ENCODE measurements at regions not wholly inside any gene's neighbourhood (a gene's known extent, or its start where the extent isn't known, plus 50 kb on each side); places are given as distances from the start of the nearest gene placed in this dataset.
"Not testable (repeated sequence)": the region's sequence is repeated elsewhere in the genome, so short reads cannot be mapped to it uniquely, and the experiment has no call there.

- no peak for DNase-seq (ENCODE audit: low read depth in 2 of 2)
Measured at GRCh38 chr13:50598338-50598737, 245.2 kb downstream of the DLEU7 start.

GRCh38 chr13:50599046-50599445, 244.4 kb downstream of the DLEU7 start:
- no peak for DNase-seq (ENCODE audit: low read depth in 2 of 2)

- DNase-seq (ENCODE audit: low read depth in 2 of 2) = no peak
Measured at GRCh38 chr13:50599927-50600326, 243.6 kb downstream of the DLEU7 start.

- DNase-seq (ENCODE audit: low read depth in 2 of 2) = no peak
Measured at GRCh38 chr13:50608370-50608769, 235.1 kb downstream of the DLEU7 start.

- DNase-seq (ENCODE audit: low read depth in 2 of 2) = no peak
Measured at GRCh38 chr13:50609011-50609410, 234.5 kb downstream of the DLEU7 start.

GRCh38 chr13:50610238-50610637, 233.3 kb downstream of the DLEU7 start:
- no peak for DNase-seq (ENCODE audit: low read depth in 2 of 2)

- DNase-seq (ENCODE audit: low read depth in 2 of 2) = no peak
Measured at GRCh38 chr13:50611117-50611781, 232.2 kb downstream of the DLEU7 start.

GRCh38 chr13:50612717-50613116, 230.8 kb downstream of the DLEU7 start:
- DNase-seq (ENCODE audit: low read depth in 2 of 2) = no peak

- DNase-seq (ENCODE audit: low read depth in 2 of 2) = no peak
Measured at GRCh38 chr13:50613356-50613831, 230.1 kb downstream of the DLEU7 start.

- DNase-seq (ENCODE audit: low read depth in 2 of 2) = no peak
Measured at GRCh38 chr13:50615234-50615633, 228.3 kb downstream of the DLEU7 start.

- DNase-seq (ENCODE audit: low read depth in 2 of 2) = no peak
Measured at GRCh38 chr13:50616101-50616500, 227.4 kb downstream of the DLEU7 start.

GRCh38 chr13:50617134-50617721, 226.3 kb downstream of the DLEU7 start:
- no peak for DNase-seq (ENCODE audit: low read depth in 2 of 2)

- DNase-seq (ENCODE audit: low read depth in 2 of 2) = no peak
Measured at GRCh38 chr13:50618206-50618605, 225.3 kb downstream of the DLEU7 start.

- DNase-seq (ENCODE audit: low read depth in 2 of 2) = no peak
Measured at GRCh38 chr13:50626101-50626547, 217.4 kb downstream of the DLEU7 start.

- no peak for DNase-seq (ENCODE audit: low read depth in 2 of 2)
Measured at GRCh38 chr13:50627111-50627510, 216.4 kb downstream of the DLEU7 start.

GRCh38 chr13:50628512-50628911, 215.0 kb downstream of the DLEU7 start:
- DNase-seq (ENCODE audit: low read depth in 2 of 2) = not testable (repeated sequence)

GRCh38 chr13:50629497-50629896, 214.0 kb downstream of the DLEU7 start:
- no peak for DNase-seq (ENCODE audit: low read depth in 2 of 2)

- no peak for DNase-seq (ENCODE audit: low read depth in 2 of 2)
Measured at GRCh38 chr13:50629966-50630365, 213.5 kb downstream of the DLEU7 start.

- DNase-seq (ENCODE audit: low read depth in 2 of 2) = no peak
Measured at GRCh38 chr13:50631041-50631440, 212.5 kb downstream of the DLEU7 start.

GRCh38 chr13:50634339-50634738, 209.2 kb downstream of the DLEU7 start:
- no peak for DNase-seq (ENCODE audit: low read depth in 2 of 2)

GRCh38 chr13:50635504-50635903, 208.0 kb downstream of the DLEU7 start:
- DNase-seq (ENCODE audit: low read depth in 2 of 2) = no peak

GRCh38 chr13:50636007-50636704, 207.3 kb downstream of the DLEU7 start:
- no peak for DNase-seq (ENCODE audit: low read depth in 2 of 2)

- no peak for DNase-seq (ENCODE audit: low read depth in 2 of 2)
Measured at GRCh38 chr13:50643060-50643459, 200.4 kb downstream of the DLEU7 start.

Measured in activated CD8-positive, alpha-beta memory T cell treated with anti-CD3 and anti-CD28 coated beads for 4 hours (primary cell).